HepG2 (cell line): ENCODE measurements at regions not wholly inside any gene's neighbourhood (a gene's known extent, or its start where the extent isn't known, plus 50 kb on each side); places are given as distances from the start of the nearest gene placed in this dataset.

Experiments used
- ATAC-seq: fragments of 200-7000 bp; cut with Tn5 transposase; 3 replicates; pipeline ENCODE4 v1.9.1; 2020; ENCODE audit warnings: mild to moderate bottlenecking, moderate library complexity
- BruUV-seq: library from RNA; stranded (reverse); fragments of 400-500 nt; replicated peaks from 2 replicates; lab custom pipeline; 2021; lab: Mats Ljungman, UMichigan
- CTCF ChIA-PET: fragments of 300-600 bp; formaldehyde crosslinking; extraction: SDS; loops from one replicate; lab custom pipeline; 2021; ENCODE audit warnings: low total read pairs, inconsistent platforms, low intra/inter-chr PET ratio; lab: Yijun Ruan, JAX
- POLR2A ChIA-PET: fragments of 350-600 bp; sonication (Branson Sonifier 250); formaldehyde crosslinking; loops from one replicate; lab custom pipeline; 2020; ENCODE audit warnings: antibody characterized with exemption, inconsistent platforms; lab: Yijun Ruan, JAX
- DNase-seq: peaks from one replicate; pipeline ENCODE4 v3.0.0-alpha.2; 2015; ENCODE audit warnings: low spot score
- FAIRE-seq: peaks from 3 replicates; lab custom pipeline; 2011; peaks lifted over from hg19 to GRCh38; lab: Jason Lieb, UNC
- H2AFZ ChIP-seq: one replicate; pipeline ENCODE4 v1.6.1; 2011; ENCODE audit warnings: low read length, inconsistent platforms
- H3K27ac ChIP-seq: fragments of 300-600 bp; 3 replicates; pipeline ENCODE4 v1.8.0; 2011; ENCODE audit warnings: mixed run types, mild to moderate bottlenecking, mixed read lengths, low read length, inconsistent platforms; ENCODE audit not compliant: insufficient read depth; ENCODE audit errors: extremely low read length
- H3K27me3 ChIP-seq, 2 experiments: fragments of 200-600 bp in 1 of 2; 2 replicates in 1 of 2; 3 replicates in 1 of 2; pipeline versions ENCODE4 v1.6.0 to v1.8.0; 2011; ENCODE audit warnings: low read length in 2 of 2, mild to moderate bottlenecking in 2 of 2, moderate library complexity in 2 of 2, inconsistent platforms in 1 of 2; ENCODE audit not compliant: insufficient read depth in 2 of 2, control insufficient read depth in 1 of 2
- H3K36me3 ChIP-seq, 2 experiments: fragments of 200-600 bp in 1 of 2; replicated peaks in 1 of 2; 2 replicates in 1 of 2; 3 replicates in 1 of 2; pipeline versions ENCODE4 v1.5.1 to v1.8.0; 2011; ENCODE audit warnings: low read length in 2 of 2, inconsistent platforms in 1 of 2; ENCODE audit not compliant: insufficient read depth in 2 of 2, control insufficient read depth in 1 of 2
- H3K4me1 ChIP-seq: 2 replicates; pipeline ENCODE4 v1.5.1; 2012; ENCODE audit warnings: low read length, inconsistent platforms; ENCODE audit not compliant: insufficient read depth
- H3K4me2 ChIP-seq: 2 replicates; pipeline ENCODE4 v1.6.0; 2011; ENCODE audit warnings: low read depth, low read length, inconsistent platforms
- H3K4me3 ChIP-seq, 3 experiments: fragments of 200-600 bp in 1 of 3; sonication (generic), shearing (Covaris generic) in 1 of 3; replicated peaks in 1 of 3; 2 replicates each; pipeline ENCODE4 v1.5.1; 2011 to 2016; ENCODE audit warnings: low read length in 3 of 3, inconsistent platforms in 2 of 3, low read depth in 2 of 3, mild to moderate bottlenecking in 2 of 3, control low read depth in 1 of 3, mixed read lengths in 1 of 3; ENCODE audit not compliant: insufficient read depth in 1 of 3
- H3K79me2 ChIP-seq: one replicate; pipeline ENCODE4 v1.6.1; 2011; ENCODE audit warnings: low read length, inconsistent platforms; ENCODE audit not compliant: insufficient read depth
- H3K9ac ChIP-seq: 2 replicates; pipeline ENCODE4 v1.6.0; 2011; ENCODE audit warnings: mild to moderate bottlenecking, low read depth, low read length, inconsistent platforms; ENCODE audit not compliant: insufficient read depth
- H3K9me3 ChIP-seq: 2 replicates; pipeline ENCODE4 v1.5.1; 2012; ENCODE audit warnings: mild to moderate bottlenecking, low read length
- H4K20me1 ChIP-seq: 2 replicates; pipeline ENCODE4 v1.6.0; 2011; ENCODE audit warnings: inconsistent platforms, mild to moderate bottlenecking, low read length, moderate library complexity; ENCODE audit not compliant: insufficient read depth
- CHCHD3 ChIP-seq: sonication (generic); formaldehyde crosslinking; IDR thresholded peaks from 2 replicates; pipeline ENCODE4 v1.8.0; 2022; ENCODE audit warnings: mild to moderate bottlenecking, missing genetic modification reagents, moderate library complexity
- FIP1L1 ChIP-seq: fragments of 200-400 bp; formaldehyde crosslinking; IDR thresholded peaks from 2 replicates; pipeline ENCODE4 v1.6.1; 2018; ENCODE audit warnings: low read depth, mild to moderate bottlenecking, low read length, moderate library complexity, borderline replicate concordance; ENCODE audit not compliant: insufficient read depth
- FOSL2 ChIP-seq: sonication (generic); formaldehyde crosslinking; IDR thresholded peaks from 2 replicates; pipeline ENCODE4 v1.4.0; 2020; ENCODE audit warnings: missing genetic modification reagents
- JARID2 ChIP-seq: sonication (generic); formaldehyde crosslinking; IDR thresholded peaks from 2 replicates; pipeline ENCODE4 v1.8.1; 2023; ENCODE audit warnings: missing genetic modification reagents, inconsistent platforms; ENCODE audit not compliant: insufficient replicate concordance
- KDM4B ChIP-seq: sonication (generic); formaldehyde crosslinking; IDR thresholded peaks from 2 replicates; pipeline ENCODE4 v1.4.0; 2020; ENCODE audit warnings: missing genetic modification reagents
- NBN ChIP-seq: fragments of 450-650 bp; conservative IDR thresholded peaks from 2 replicates; pipeline ENCODE4 v1.6.1; 2017
- NKX3-1 ChIP-seq: sonication (generic); formaldehyde crosslinking; IDR thresholded peaks from 2 replicates; pipeline ENCODE4 v1.5.0; 2020; ENCODE audit warnings: missing genetic modification reagents
- NR2C2 ChIP-seq: sonication (generic); formaldehyde crosslinking; IDR thresholded peaks from 2 replicates; pipeline ENCODE4 v1.4.0; 2020; ENCODE audit warnings: missing genetic modification reagents, mild to moderate bottlenecking, moderate library complexity, borderline replicate concordance
- PCBP1 ChIP-seq: fragments of 200-400 bp; formaldehyde crosslinking; IDR thresholded peaks from 2 replicates; pipeline ENCODE4 v1.6.1; 2017; ENCODE audit warnings: mild to moderate bottlenecking, low read depth, low read length, borderline replicate concordance
- SIX1 ChIP-seq: sonication (generic); formaldehyde crosslinking; IDR thresholded peaks from 2 replicates; pipeline ENCODE4 v1.4.0; 2020; ENCODE audit warnings: missing genetic modification reagents, borderline replicate concordance
- SRF ChIP-seq: IDR thresholded peaks from 2 replicates; pipeline ENCODE4 v1.6.1; 2011; ENCODE audit warnings: mild to moderate bottlenecking, low read depth, low read length, moderate library complexity
- ZFP37 ChIP-seq: sonication (generic); formaldehyde crosslinking; IDR thresholded peaks from 2 replicates; pipeline ENCODE4 v1.4.0; 2020; ENCODE audit warnings: missing genetic modification reagents, borderline replicate concordance
- ZFP41 ChIP-seq: sonication (generic); formaldehyde crosslinking; IDR thresholded peaks from 2 replicates; pipeline ENCODE4 v1.4.0; 2020; ENCODE audit warnings: mild to moderate bottlenecking, missing genetic modification reagents, borderline replicate concordance
- ZZZ3 ChIP-seq: sonication (generic); formaldehyde crosslinking; IDR thresholded peaks from 2 replicates; pipeline ENCODE4 v1.4.0; 2020; ENCODE audit warnings: missing genetic modification reagents, mild to moderate bottlenecking, borderline replicate concordance
- WGBS: methylation state at CpG from one replicate; pipeline ENCODE4 v1.1.6; 2017; ENCODE audit warnings: low lambda C conversion rate; 5-methylcytosine and 5-hydroxymethylcytosine counted together
- in situ Hi-C: cut with HindIII; loops from 2 replicates; pipeline ENCODE4 v1.10.0; 2017; ENCODE audit warnings: low pct_unique_long_range_greater_than_20kb; ENCODE audit not compliant: extremely low pct_ligation_motif_present
- intact Hi-C: fragments of 100-400 bp; cut with micrococcal nuclease; formaldehyde crosslinking; loops from one replicate; pipeline ENCODE4 v1.10.0; 2022; ENCODE audit not compliant: unreplicated experiment

DNA sequence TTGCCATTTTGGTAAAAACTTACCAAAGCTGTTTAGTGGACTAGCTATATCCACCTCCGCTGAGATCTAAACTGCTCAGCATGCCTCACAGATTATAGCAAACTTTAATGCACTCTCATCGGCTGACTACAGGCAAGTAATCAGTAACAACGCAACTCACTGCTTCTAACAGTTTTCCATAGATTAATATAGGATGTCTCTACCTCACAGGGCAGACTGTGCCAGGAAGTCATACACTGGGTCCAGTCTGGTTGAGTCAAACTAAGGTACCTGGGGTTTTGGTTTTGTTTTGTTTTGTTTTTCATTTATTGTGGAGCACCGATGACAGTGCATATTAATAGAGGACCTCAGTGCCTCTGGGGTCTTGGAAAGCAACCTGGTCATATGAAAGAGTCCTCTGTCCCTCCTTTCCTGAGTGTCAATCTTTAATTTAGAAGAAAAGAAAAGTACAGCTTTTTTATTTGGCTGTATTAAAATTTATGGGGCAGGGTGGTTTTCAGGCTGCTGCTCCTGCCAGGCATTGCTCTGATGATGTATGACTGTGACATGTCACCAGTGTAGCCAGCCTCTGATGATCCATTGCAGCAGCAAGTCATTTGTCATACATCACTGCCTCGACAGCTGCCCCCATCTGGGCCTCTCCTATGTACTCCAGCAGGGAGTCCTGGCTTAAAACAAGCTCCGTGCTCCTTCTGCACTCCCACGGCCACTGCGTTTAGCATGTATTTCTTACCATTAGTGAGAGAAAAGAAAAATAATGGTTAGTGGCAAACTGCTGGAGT, 854.1 kb downstream of the KCNJ2 start:
- ATAC-seq (no peak), FAIRE-seq (no peak), DNase-seq (no peak)
- Histone ChIP-seq H3K9ac (no peak overlapping the region), H3K4me2 (no peak overlapping the region), H3K4me1 (no peaks in the 10 kb centered on the region), H3K79me2 (no peaks in the 10 kb centered on the region), H4K20me1 (no peaks in the 10 kb centered on the region), H3K27ac (no peak overlapping the region), H3K36me3 (no peaks in the 10 kb centered on the region), H3K9me3 (peaks cover 34% of the 10 kb centered on the region), H3K4me3 (no peak overlapping the region), H3K27me3 (no peaks in the 10 kb centered on the region), H2AFZ (no peak overlapping the region)
- POLR2A ChIA-PET: no interaction called here
- 19% methylated on average over 8 of the region's 8 CpGs for WGBS
- intact Hi-C loops (no loop called here), in situ Hi-C loops (no loop called here)
- CTCF ChIA-PET: no interaction called here
- BruUV-seq: no TSS peak
- TF ChIP-seq CHCHD3 (CRISPR knock-in tag) (no peak), SRF (no peak), ZFP37 (CRISPR knock-in tag) (no peak), PCBP1 (no peak), KDM4B (CRISPR knock-in tag) (no peak), SIX1 (CRISPR knock-in tag) (no peak), ZZZ3 (CRISPR knock-in tag) (no peak), ZFP41 (CRISPR knock-in tag) (no peak), JARID2 (CRISPR knock-in tag) (no peak), FOSL2 (CRISPR knock-in tag) (no peak), NBN (no peak), NR2C2 (CRISPR knock-in tag) (no peak), NKX3-1 (CRISPR knock-in tag) (no peak), FIP1L1 (no peak)
